IgD-negative memory B cell (primary cell): ENCODE measurements at regions not wholly inside any gene's neighbourhood (a gene's known extent, or its start where the extent isn't known, plus 50 kb on each side); places are given as distances from the start of the nearest gene placed in this dataset.

Experiments
- H3K27ac Mint-ChIP-seq, 3 donors: one replicate each; pipeline ENCODE4 v1.8.0; 2020 to 2022; ENCODE audit warnings: mild to moderate bottlenecking in 3 of 3, mixed read lengths in 3 of 3, moderate library complexity in 1 of 3
- H3K27me3 Mint-ChIP-seq: one replicate; pipeline ENCODE4 v1.8.0; 2021; ENCODE audit warnings: mixed read lengths
- H3K36me3 Mint-ChIP-seq: one replicate; pipeline ENCODE4 v1.8.0; 2020; ENCODE audit warnings: mild to moderate bottlenecking, mixed read lengths
- H3K4me1 Mint-ChIP-seq, 3 donors: one replicate each; pipeline ENCODE4 v1.8.0; 2020 to 2022; ENCODE audit warnings: mixed read lengths in 3 of 3, mild to moderate bottlenecking in 1 of 3
- H3K4me3 Mint-ChIP-seq, 4 donors: one replicate each; pipeline ENCODE4 v1.8.0; 2020 to 2022; ENCODE audit warnings: mild to moderate bottlenecking in 4 of 4, mixed read lengths in 4 of 4, moderate library complexity in 3 of 4
- H3K9me3 Mint-ChIP-seq, 3 donors: one replicate each; pipeline ENCODE4 v1.8.0; 2020 to 2021; ENCODE audit warnings: mixed read lengths in 3 of 3, mild to moderate bottlenecking in 1 of 3

DNA sequence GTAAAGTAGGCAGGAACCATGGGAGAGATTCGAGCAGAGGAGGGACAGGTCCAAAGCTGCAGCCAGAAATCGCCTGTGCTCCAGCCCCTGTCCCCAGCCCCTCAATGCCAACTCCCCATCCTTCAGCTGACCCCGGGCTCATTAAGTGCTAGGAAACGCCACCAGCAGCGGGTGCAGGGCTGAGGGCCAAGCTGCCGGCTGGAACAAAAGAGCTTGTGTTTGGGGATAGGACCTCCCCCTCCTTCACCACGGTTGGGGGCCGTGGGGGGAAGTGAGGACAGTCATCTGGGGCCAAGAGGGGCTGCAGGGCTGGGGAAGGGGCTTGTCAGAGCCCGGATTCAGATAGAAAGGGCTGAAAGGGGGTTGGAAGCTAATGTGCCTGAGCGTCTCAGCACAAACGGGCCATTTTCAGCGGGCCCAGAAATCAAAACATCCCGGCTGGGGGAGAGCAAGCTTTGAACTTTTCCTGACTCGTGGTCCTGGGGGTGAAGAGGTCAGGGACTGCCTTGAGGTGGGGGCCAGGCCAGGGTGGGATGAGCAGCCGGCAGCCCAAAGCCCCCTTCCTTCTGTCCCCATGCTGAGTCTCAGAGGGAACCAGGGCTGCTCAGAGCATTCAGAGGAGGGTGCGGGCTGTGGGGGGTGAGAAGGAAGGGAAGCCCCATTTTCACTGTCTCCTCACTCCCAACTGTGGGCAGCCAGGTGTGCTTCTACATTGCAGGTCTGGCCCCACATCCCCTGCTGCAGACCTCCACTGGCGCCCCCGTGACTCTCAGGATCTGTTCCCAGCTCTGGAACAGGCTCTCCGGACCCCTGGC lies 69.4 kb upstream of the DAB2IP start:
- no peaks in the 10 kb centered on the region for H3K9me3 Mint-ChIP-seq
- H3K36me3 Mint-ChIP-seq, result no peaks in the 10 kb centered on the region
- no peak overlapping the region for H3K27ac Mint-ChIP-seq
- H3K27me3 Mint-ChIP-seq, result peaks cover 20% of the 10 kb centered on the region
- H3K4me1 Mint-ChIP-seq, result no peaks in the 10 kb centered on the region
- H3K4me3 Mint-ChIP-seq, result no peak overlapping the region

DNA sequence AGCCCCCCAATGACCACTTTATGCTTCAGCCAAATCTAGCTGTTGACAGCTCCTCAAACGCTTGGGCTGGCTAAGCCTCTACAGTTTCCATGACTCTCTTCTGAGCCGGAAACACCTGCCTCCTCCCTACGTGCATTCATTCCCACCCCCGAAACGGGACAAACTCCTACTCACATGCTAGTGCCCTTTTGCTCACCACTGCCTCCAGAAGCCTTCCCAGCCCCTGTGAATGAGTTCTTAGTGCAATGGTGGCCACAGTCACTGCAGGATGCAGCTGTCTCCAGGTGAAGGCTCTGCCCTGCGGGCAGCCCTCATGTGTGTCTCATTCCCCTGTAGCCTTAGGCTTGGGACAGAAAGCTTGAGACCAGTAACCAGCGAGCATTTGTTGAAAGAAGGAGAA lies 68.8 kb upstream of the DAB2IP start:
- Mint-ChIP-seq H3K4me3 (peak overlapping the region in 1 of 4 donors; percentile 61), H3K4me1 (no peaks in the 10 kb centered on the region), H3K36me3 (no peaks in the 10 kb centered on the region), H3K27ac (peak overlapping the region in 1 of 3 donors; percentile 20), H3K9me3 (no peaks in the 10 kb centered on the region), H3K27me3 (peaks cover 23% of the 10 kb centered on the region)

DNA sequence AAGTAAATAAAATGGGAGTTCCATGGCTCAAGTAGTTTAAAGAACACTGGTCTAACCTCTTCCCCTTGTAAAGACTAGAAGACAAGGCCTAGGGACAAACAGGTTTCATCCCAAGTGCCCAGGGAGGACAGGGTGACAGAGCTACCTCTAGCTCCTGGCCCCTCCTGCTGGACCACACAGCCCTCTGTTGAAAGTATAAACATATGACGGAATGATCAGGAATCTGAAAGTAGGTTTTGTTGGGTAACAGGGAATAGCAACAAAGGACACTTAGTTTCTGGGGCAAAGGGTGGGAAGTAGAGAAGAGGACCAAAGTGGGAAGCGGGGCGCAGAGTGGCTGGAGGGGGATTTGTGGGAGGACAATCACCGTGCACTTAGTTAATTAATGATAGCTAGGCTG lies 67.0 kb upstream of the DAB2IP start:
- Mint-ChIP-seq H3K9me3 (peaks cover 0 to 3% (median 0%) of the 10 kb centered on the region in 3 donors), H3K27ac (peak overlapping the region in 1 of 3 donors; percentile 20), H3K36me3 (no peaks in the 10 kb centered on the region), H3K4me1 (no peaks in the 10 kb centered on the region), H3K4me3 (no peak overlapping the region), H3K27me3 (peaks cover 29% of the 10 kb centered on the region)

DNA sequence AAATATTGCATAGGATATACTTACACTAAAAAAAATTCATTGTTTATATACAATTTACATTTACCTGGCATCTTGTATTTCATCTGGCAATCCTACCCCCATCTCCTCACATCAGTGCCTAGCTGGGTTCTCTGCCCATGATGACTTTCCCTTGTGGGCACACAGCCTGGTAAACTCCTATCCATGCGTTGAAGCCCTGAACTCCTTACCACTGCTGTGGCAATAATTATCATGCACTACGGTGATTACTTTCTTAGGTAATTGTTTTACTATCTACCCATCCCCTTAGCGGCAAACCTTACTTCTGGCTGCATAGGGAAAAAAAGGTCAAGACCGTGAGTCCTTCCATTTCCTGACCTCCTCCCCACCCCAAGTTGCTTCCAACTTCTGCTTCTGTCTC lies 63.6 kb upstream of the DAB2IP start:
- H3K36me3 Mint-ChIP-seq, result no peaks in the 10 kb centered on the region
- H3K27ac Mint-ChIP-seq, result no peak overlapping the region
- peaks cover 0 to 3% (median 0%) of the 10 kb centered on the region in 3 donors for H3K9me3 Mint-ChIP-seq
- H3K4me3 Mint-ChIP-seq, result no peak overlapping the region
- no peaks in the 10 kb centered on the region for H3K4me1 Mint-ChIP-seq
- H3K27me3 Mint-ChIP-seq, result peaks cover 25% of the 10 kb centered on the region

DNA sequence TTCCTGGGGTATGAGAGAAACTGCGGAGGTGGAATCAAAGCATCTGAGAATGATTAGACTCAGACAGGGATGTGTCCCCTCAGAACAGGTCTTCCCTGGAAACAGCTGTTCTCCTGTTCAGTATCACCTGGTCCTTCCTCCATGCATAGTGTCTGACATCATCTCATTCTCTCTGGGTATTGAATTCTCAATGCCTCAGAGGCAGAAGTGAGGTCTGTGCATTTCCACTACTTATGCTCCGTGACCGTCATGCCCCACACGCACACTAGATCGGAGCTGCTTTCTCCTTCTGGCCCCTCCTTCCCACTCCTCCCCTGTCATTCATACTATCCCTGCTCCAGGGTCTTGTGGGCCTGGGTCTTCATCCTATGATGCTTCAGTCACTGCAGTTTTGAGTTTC lies 61.4 kb upstream of the DAB2IP start:
- Mint-ChIP-seq H3K4me3 (no peak overlapping the region), H3K36me3 (no peaks in the 10 kb centered on the region), H3K9me3 (peaks cover 0 to 3% (median 0%) of the 10 kb centered on the region in 3 donors), H3K27ac (no peak overlapping the region), H3K4me1 (no peaks in the 10 kb centered on the region), H3K27me3 (peaks cover 33% of the 10 kb centered on the region)

DNA sequence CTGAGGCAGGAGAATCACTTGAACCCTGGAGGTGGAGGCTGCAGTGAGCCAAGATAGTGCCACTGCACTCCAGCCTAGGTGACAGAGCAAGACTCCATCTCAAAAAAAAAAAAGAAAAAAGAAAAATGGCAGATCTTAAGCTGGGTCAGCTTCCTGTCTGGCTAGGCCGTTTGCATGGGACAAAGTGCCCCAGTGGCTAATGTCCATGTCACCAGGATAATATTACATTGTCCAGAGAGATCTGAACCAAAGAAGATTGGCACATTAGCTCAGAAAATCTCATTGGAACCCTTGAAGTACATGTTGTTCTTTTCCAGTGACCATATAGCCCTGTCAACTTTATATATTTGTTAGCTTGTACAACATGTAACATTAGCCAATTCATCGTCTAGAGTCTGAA lies 59.2 kb upstream of the DAB2IP start:
- Mint-ChIP-seq H3K36me3 (no peaks in the 10 kb centered on the region), H3K27ac (no peak overlapping the region), H3K9me3 (peaks cover 2 to 8% (median 5%) of the 10 kb centered on the region in 3 donors), H3K4me3 (no peak overlapping the region), H3K4me1 (no peaks in the 10 kb centered on the region), H3K27me3 (peaks cover 27% of the 10 kb centered on the region)

DNA sequence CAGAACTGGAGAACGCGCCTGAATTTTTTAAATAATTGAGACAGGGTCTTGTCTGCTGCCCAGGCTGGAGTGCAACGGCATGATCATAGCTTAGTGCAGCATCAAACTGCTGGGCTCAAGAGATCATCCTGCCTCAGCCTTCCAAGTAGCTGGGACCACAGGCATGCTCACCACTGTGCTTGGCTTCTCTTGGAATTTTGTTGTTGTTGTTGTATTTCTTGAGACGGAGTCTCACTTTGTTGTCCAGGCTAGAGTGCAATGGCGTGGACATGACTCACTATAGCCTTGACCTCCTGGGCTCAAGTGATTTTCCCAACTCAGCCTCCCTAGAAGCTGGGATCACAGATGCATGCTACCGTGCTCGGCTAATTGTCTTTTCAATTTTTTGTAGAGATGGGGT lies 58.4 kb upstream of the DAB2IP start:
- Mint-ChIP-seq H3K9me3 (peaks cover 2 to 12% (median 7%) of the 10 kb centered on the region in 3 donors), H3K4me3 (no peak overlapping the region), H3K27ac (no peak overlapping the region), H3K36me3 (no peaks in the 10 kb centered on the region), H3K4me1 (no peaks in the 10 kb centered on the region), H3K27me3 (peaks cover 32% of the 10 kb centered on the region)

DNA sequence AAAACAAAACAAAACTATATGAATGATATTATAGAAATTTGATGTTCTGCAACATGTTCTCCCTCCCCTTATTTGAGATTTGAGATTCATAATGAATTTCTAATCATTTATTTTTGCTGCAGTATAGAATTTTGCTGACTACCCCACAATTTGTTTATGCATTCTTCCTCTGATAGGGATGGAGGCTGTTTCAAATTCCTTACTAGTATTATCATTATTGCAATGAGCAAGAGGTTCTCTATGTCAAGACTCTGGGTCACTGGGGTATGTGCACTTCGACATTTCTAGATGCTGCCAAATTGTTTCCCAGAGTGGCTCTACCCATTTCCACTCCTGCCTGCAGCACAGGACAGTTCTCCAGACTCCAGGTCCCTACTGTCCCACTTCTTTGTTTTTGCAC lies 54.9 kb upstream of the DAB2IP start:
- H3K27me3 Mint-ChIP-seq, result peaks cover 35% of the 10 kb centered on the region
- no peak overlapping the region for H3K27ac Mint-ChIP-seq
- no peaks in the 10 kb centered on the region for H3K4me1 Mint-ChIP-seq

DNA sequence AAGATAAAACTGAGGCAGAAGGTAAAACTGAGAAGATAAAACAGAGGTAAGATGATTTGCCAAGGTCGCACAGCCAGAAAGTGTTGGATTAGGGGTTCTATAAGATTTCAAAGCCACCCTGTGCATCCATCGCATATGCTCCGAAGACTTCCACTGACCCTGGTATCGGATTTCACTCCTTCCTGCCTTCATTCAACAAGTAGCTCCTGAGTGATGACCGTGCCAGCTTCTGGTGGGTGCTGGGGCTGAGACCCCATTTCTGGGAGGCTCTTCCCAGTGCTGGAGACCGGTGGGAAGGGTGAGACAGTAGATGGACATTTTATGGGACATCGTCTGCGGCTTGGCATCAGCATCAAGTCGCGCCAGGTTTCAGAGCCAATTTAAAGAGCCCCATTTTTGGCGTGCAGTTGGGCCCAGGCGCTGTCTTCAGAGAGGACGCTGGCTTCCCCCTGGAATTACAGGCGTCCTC lies 53.7 kb upstream of the DAB2IP start:
- peaks cover 36% of the 10 kb centered on the region for H3K27me3 Mint-ChIP-seq
- no peaks in the 10 kb centered on the region for H3K36me3 Mint-ChIP-seq
- no peak overlapping the region for H3K27ac Mint-ChIP-seq
- H3K4me3 Mint-ChIP-seq, result no peak overlapping the region
- no peaks in the 10 kb centered on the region for H3K4me1 Mint-ChIP-seq
- peaks cover 2 to 12% (median 6%) of the 10 kb centered on the region in 3 donors for H3K9me3 Mint-ChIP-seq

More for the DNA sequence above, 54.9 kb upstream of the DAB2IP start:
- no peak overlapping the region for H3K4me3 Mint-ChIP-seq
- H3K36me3 Mint-ChIP-seq, result no peaks in the 10 kb centered on the region
- H3K9me3 Mint-ChIP-seq, result peaks cover 2 to 12% (median 6%) of the 10 kb centered on the region in 3 donors

DNA sequence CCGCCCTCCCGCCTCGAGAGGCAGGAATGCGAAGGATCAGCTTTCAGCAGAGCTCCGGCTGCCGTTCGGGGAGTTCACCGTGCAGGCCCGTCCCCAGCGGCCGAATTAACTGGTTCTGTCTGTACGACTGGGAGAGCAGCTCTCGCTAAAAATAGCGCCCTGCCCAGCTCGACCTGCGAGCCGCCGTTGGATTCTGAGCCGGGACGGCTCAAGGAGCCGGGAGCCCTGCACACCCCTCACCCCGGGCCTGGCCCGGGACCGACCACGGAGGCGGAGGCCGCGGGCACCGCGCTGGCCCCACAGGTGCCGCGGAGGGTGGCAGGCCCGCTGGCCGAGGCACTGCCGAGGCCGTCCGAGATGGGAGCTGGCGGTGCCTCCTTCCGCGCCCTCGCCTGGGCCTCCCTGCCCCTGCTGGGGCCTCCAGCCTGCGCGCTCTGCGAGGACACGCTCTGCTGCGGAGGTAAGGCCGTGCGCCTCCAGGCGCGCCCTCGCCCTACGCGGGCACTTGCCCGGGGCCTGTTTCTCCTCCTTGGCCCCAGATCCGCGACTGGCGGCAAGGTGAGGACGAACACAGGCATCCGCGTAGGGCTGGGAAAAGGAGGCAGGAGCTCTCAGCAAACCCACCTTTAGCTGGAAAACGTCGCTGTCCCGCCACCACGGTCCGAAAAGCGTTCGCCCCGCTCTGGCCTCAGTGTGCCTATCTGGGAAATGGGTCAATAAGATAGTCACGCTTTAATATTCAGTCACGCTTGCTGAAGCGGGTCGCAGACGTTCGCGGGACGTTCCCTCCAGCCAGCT lies 53.1 kb upstream of the DAB2IP start:
- no peaks in the 10 kb centered on the region for H3K36me3 Mint-ChIP-seq
- no peaks in the 10 kb centered on the region for H3K4me1 Mint-ChIP-seq
- H3K4me3 Mint-ChIP-seq, result peak overlapping the region in 1 of 4 donors; percentile 33
- peaks cover 42% of the 10 kb centered on the region for H3K27me3 Mint-ChIP-seq
- H3K9me3 Mint-ChIP-seq, result peaks cover 2 to 12% (median 6%) of the 10 kb centered on the region in 3 donors
- no peak overlapping the region for H3K27ac Mint-ChIP-seq

DNA sequence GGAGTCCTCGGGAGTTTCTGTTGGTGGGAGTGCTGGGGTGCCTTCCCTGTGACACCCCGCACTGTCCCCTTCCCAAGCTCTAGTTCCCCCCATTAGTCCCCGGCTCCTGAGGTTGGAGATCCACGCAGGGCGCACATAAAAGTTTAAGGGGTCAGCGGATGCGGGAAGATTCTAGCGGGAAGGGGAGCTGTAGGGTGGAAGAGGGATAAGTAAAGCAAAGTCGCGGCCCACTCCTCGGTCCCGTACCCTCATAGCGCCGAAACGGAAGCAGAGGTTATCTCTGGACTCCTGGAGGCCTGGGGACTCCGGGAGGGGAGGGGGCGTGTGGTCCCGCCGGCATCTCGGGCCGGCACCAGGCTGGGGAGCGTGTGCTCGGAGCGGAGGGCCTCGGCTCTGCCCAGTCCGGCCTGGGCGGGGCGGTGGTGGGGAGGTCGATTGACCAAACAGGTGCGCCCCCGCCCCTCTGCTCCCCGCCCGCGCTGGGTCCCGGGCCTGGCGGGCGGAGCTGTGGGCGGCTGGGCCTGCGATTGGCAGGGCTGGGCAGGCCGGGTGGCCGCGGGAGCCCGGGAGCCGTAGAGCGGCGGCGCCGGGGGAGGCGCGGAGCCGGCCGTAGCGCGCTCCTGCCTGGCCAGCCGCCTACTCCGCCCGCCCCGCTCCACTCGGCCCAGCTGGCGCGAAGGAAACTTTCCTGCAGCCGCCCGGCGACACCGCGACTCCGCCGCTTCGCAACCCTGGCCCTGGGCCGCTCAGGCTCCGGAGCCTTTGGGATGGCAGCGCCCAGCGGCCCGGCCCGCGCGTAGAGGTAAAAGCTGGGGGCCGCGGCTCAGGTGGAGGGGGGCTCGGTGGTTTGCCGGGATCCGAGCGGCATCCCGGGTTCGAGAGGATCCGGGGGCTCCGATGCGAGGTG lies 52.2 kb upstream of the DAB2IP start:
- Mint-ChIP-seq H3K27me3 (peaks cover 44% of the 10 kb centered on the region), H3K9me3 (peaks cover 2 to 12% (median 6%) of the 10 kb centered on the region in 3 donors), H3K36me3 (no peaks in the 10 kb centered on the region), H3K27ac (no peak overlapping the region), H3K4me3 (peak overlapping the region in 1 of 4 donors; percentile 33), H3K4me1 (no peaks in the 10 kb centered on the region)

DNA sequence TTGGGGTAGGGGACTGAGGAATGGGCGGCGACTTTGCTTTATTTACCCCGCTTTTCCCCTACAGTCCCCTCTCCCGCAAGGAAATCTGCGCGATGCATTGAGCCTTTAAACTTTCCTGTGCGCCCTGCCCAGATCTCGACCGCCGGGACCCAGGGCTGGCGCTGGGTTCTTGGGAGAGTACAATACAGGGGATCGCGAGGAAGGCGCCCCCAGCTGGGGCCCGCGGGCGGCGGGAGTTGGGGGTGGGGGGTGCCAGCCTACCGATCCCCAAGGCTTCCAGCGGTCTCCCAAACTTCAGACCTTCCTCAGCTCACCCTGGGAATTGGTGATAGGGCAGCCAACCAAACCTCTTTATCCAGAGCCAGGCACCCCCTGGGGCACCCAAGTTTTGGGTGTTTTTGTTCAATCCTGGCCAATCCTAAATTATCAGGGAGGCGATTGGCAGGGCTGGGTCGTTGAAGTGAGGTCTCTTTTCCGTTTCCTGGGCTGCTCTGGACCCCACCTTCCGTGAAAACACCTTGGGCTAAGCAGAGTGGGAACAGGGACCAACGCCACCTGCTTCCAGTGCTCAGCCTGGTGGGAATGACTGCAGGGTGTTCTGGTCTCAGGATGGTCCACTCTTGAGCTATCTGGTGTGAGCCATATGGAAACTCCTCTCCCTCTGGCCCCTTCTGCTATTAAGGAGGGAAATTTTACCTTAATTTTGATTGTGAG lies 51.4 kb upstream of the DAB2IP start:
- Mint-ChIP-seq H3K4me1 (no peaks in the 10 kb centered on the region), H3K9me3 (peaks cover 2 to 12% (median 6%) of the 10 kb centered on the region in 3 donors), H3K27me3 (peaks cover 39% of the 10 kb centered on the region), H3K36me3 (no peaks in the 10 kb centered on the region), H3K4me3 (peak overlapping the region in 2 of 4 donors; percentile 21 to 74), H3K27ac (no peak overlapping the region)

DNA sequence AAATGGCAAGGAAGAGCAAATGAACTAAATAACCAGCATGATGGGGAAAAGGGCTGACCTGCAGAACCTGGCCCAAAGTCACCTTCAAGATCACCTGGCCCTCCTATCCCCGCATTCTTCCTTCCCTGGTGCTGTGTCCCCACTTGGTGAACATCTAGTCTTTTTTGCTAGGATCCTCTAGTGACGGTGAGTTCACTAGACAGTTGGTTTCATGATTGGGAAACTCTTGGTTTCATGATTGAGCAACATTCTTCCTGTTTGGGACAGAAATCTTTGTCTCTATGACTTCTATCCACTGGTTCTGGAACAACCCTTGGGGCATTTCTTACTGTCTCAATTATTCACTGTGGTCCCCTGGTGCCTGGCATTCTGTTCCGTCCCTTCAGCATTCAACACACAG lies 50.2 kb upstream of the DAB2IP start:
- H3K9me3 Mint-ChIP-seq, result peaks cover 2 to 12% (median 6%) of the 10 kb centered on the region in 3 donors
- no peaks in the 10 kb centered on the region for H3K4me1 Mint-ChIP-seq
- no peak overlapping the region for H3K4me3 Mint-ChIP-seq
- H3K36me3 Mint-ChIP-seq, result no peaks in the 10 kb centered on the region
- H3K27me3 Mint-ChIP-seq, result peaks cover 46% of the 10 kb centered on the region
- H3K27ac Mint-ChIP-seq, result no peak overlapping the region
